HEK293 (cell line): ENCODE measurements at regions not wholly inside any gene's neighbourhood (a gene's known extent, or its start where the extent isn't known, plus 50 kb on each side); places are given as distances from the start of the nearest gene placed in this dataset.

Experiments used
- CTCF ChIA-PET: fragments of 350-600 bp; formaldehyde crosslinking; extraction: SDS; loops from one replicate; lab custom pipeline; 2021; ENCODE audit warnings: antibody characterized with exemption; lab: Yijun Ruan, JAX
- POLR2A ChIA-PET: fragments of 300-600 bp; formaldehyde crosslinking; extraction: SDS; loops from one replicate; lab custom pipeline; 2020; ENCODE audit warnings: antibody characterized with exemption, inconsistent platforms; lab: Yijun Ruan, JAX
- H3K27ac ChIP-seq: fragments of 200-500 bp; sonication (Bioruptor generic); 2 replicates; pipeline ENCODE4 v1.5.1; 2014; ENCODE audit warnings: low read depth, low read length, control low read depth, inconsistent platforms; ENCODE audit errors: extremely low read depth
- H3K36me3 ChIP-seq, 2 experiments: fragments of 200-500 bp in 1 of 2; sonication (Bioruptor generic) in 1 of 2; 1 replicate in 1 of 2; 2 replicates in 1 of 2; pipeline ENCODE4 v1.5.1; 2014 to 2017; ENCODE audit warnings: inconsistent platforms in 2 of 2, low read length in 2 of 2; ENCODE audit not compliant: control insufficient read depth in 2 of 2, insufficient read depth in 1 of 2
- H3K4me1 ChIP-seq: fragments of 200-500 bp; sonication (Bioruptor generic); 2 replicates; pipeline ENCODE4 v1.5.1; 2014; ENCODE audit warnings: mild to moderate bottlenecking, low read length, inconsistent platforms; ENCODE audit not compliant: control insufficient read depth, insufficient read depth
- H3K4me3 ChIP-seq: 2 replicates; pipeline ENCODE4 v1.5.1; 2011; ENCODE audit warnings: low read depth, mild to moderate bottlenecking, control low read depth, low read length, moderate library complexity
- H3K9me3 ChIP-seq: fragments of 200-500 bp; sonication (Bioruptor generic); 2 replicates; pipeline ENCODE4 v1.5.1; 2014; ENCODE audit warnings: low read depth, low read length, inconsistent platforms; ENCODE audit not compliant: control insufficient read depth, insufficient read depth
- FEZF1 ChIP-seq: fragments of 450-650 bp; formaldehyde crosslinking; IDR thresholded peaks from 2 replicates; pipeline ENCODE4 v1.5.1; 2016; ENCODE audit warnings: missing biosample characterization, missing genetic modification characterization
- GFI1B ChIP-seq: fragments of 450-650 bp; formaldehyde crosslinking; IDR thresholded peaks from 2 replicates; pipeline ENCODE4 v1.5.1; 2016; ENCODE audit warnings: missing biosample characterization, missing genetic modification characterization
- HIC1 ChIP-seq: fragments of 450-650 bp; formaldehyde crosslinking; IDR thresholded peaks from 2 replicates; pipeline ENCODE4 v1.5.1; 2016; ENCODE audit warnings: missing biosample characterization, missing genetic modification characterization
- KLF10 ChIP-seq: fragments of 450-650 bp; IDR thresholded peaks from 2 replicates; pipeline ENCODE4 v1.5.1; 2018; ENCODE audit warnings: missing biosample characterization, mild to moderate bottlenecking, missing genetic modification characterization
- MZF1 ChIP-seq: fragments of 450-650 bp; formaldehyde crosslinking; IDR thresholded peaks from 2 replicates; pipeline ENCODE4 v1.5.1; 2017; ENCODE audit warnings: missing biosample characterization, missing genetic modification characterization, borderline replicate concordance
- OSR2 ChIP-seq: fragments of 450-650 bp; formaldehyde crosslinking; IDR thresholded peaks from 2 replicates; pipeline ENCODE4 v1.5.1; 2016; ENCODE audit warnings: missing biosample characterization, missing genetic modification characterization
- PRDM4 ChIP-seq: fragments of 450-650 bp; formaldehyde crosslinking; IDR thresholded peaks from 2 replicates; pipeline ENCODE4 v1.5.1; 2017; ENCODE audit warnings: missing biosample characterization, missing genetic modification characterization
- SP2 ChIP-seq: fragments of 450-650 bp; formaldehyde crosslinking; IDR thresholded peaks from 2 replicates; pipeline ENCODE4 v1.5.1; 2016; ENCODE audit warnings: missing biosample characterization, missing genetic modification characterization
- TCF7L2 ChIP-seq: IDR thresholded peaks from 2 replicates; pipeline ENCODE4 v1.6.1; 2011; ENCODE audit warnings: low read depth, mild to moderate bottlenecking, inconsistent platforms, low read length, moderate library complexity, borderline replicate concordance
- ZNF140 ChIP-seq: fragments of 450-650 bp; formaldehyde crosslinking; IDR thresholded peaks from 2 replicates; pipeline ENCODE4 v1.5.1; 2016; ENCODE audit warnings: missing biosample characterization, missing genetic modification characterization
- ZNF146 ChIP-seq: fragments of 450-650 bp; formaldehyde crosslinking; IDR thresholded peaks from 2 replicates; pipeline ENCODE4 v1.5.1; 2016; ENCODE audit warnings: missing biosample characterization, missing genetic modification characterization
- ZNF211 ChIP-seq: fragments of 450-650 bp; formaldehyde crosslinking; IDR thresholded peaks from 2 replicates; pipeline ENCODE4 v1.5.1; 2016; ENCODE audit warnings: low read depth, missing biosample characterization, missing genetic modification characterization
- ZNF214 ChIP-seq: fragments of 450-650 bp; formaldehyde crosslinking; IDR thresholded peaks from 2 replicates; pipeline ENCODE4 v1.5.1; 2017; ENCODE audit warnings: missing biosample characterization, mild to moderate bottlenecking, missing genetic modification characterization, borderline replicate concordance
- ZNF223 ChIP-seq: fragments of 450-650 bp; formaldehyde crosslinking; IDR thresholded peaks from 2 replicates; pipeline ENCODE4 v1.5.1; 2016; ENCODE audit warnings: missing biosample characterization, missing genetic modification characterization
- ZNF280C ChIP-seq: fragments of 450-650 bp; formaldehyde crosslinking; IDR thresholded peaks from 2 replicates; pipeline ENCODE4 v1.5.1; 2016; ENCODE audit warnings: missing biosample characterization, missing genetic modification characterization
- ZNF335 ChIP-seq: fragments of 450-650 bp; formaldehyde crosslinking; conservative IDR thresholded peaks from 2 replicates; pipeline ENCODE4 v1.5.1; 2016; ENCODE audit warnings: missing biosample characterization, missing genetic modification characterization
- ZNF366 ChIP-seq: fragments of 450-650 bp; formaldehyde crosslinking; conservative IDR thresholded peaks from 2 replicates; pipeline ENCODE4 v1.5.1; 2016; ENCODE audit warnings: missing biosample characterization, missing genetic modification characterization
- ZNF398 ChIP-seq: fragments of 450-650 bp; formaldehyde crosslinking; IDR thresholded peaks from 2 replicates; pipeline ENCODE4 v1.5.1; 2017; ENCODE audit warnings: missing biosample characterization, missing genetic modification characterization
- ZNF426 ChIP-seq: fragments of 450-650 bp; formaldehyde crosslinking; IDR thresholded peaks from 2 replicates; pipeline ENCODE4 v1.5.1; 2017; ENCODE audit warnings: missing biosample characterization, missing genetic modification characterization, mild to moderate bottlenecking, inconsistent platforms, moderate library complexity
- ZNF433 ChIP-seq: fragments of 450-650 bp; formaldehyde crosslinking; IDR thresholded peaks from 2 replicates; pipeline ENCODE4 v1.5.1; 2016; ENCODE audit warnings: missing biosample characterization, missing genetic modification characterization, low read depth
- ZNF488 ChIP-seq: fragments of 450-650 bp; formaldehyde crosslinking; IDR thresholded peaks from 2 replicates; pipeline ENCODE4 v1.5.1; 2016; ENCODE audit warnings: missing biosample characterization, missing genetic modification characterization
- ZNF555 ChIP-seq: fragments of 450-650 bp; formaldehyde crosslinking; conservative IDR thresholded peaks from 2 replicates; pipeline ENCODE4 v1.5.1; 2017; ENCODE audit warnings: missing biosample characterization, mild to moderate bottlenecking, missing genetic modification characterization, inconsistent platforms
- ZNF624 ChIP-seq: fragments of 450-650 bp; formaldehyde crosslinking; IDR thresholded peaks from 2 replicates; pipeline ENCODE4 v1.5.1; 2017; ENCODE audit warnings: missing biosample characterization, missing genetic modification characterization
- ZNF626 ChIP-seq: fragments of 450-650 bp; sonication (Bioruptor Pico); formaldehyde crosslinking; IDR thresholded peaks from 2 replicates; pipeline ENCODE4 v1.5.1; 2018; ENCODE audit warnings: missing biosample characterization, missing genetic modification characterization, inconsistent platforms
- ZNF658 ChIP-seq: fragments of 450-650 bp; formaldehyde crosslinking; IDR thresholded peaks from 2 replicates; pipeline ENCODE4; 2016; ENCODE audit warnings: missing biosample characterization, missing genetic modification characterization
- ZNF768 ChIP-seq: fragments of 450-650 bp; formaldehyde crosslinking; IDR thresholded peaks from 2 replicates; pipeline ENCODE4 v1.5.1; 2018; ENCODE audit warnings: missing biosample characterization, mild to moderate bottlenecking, missing genetic modification characterization
- ZNF791 ChIP-seq: fragments of 450-650 bp; formaldehyde crosslinking; IDR thresholded peaks from 2 replicates; pipeline ENCODE4 v1.5.1; 2016; ENCODE audit warnings: missing biosample characterization, missing genetic modification characterization

- POLR2A ChIA-PET: no interaction called here
- TF ChIP-seq ZNF280C (no peak), ZNF768 (tag by site-specific recombination) (no peak), KLF10 (tag by site-specific recombination) (no peak), MZF1 (tag by site-specific recombination) (no peak), ZNF140 (tag by site-specific recombination) (no peak), ZNF366 (tag by site-specific recombination) (no peak), ZNF555 (tag by site-specific recombination) (no peak), ZNF335 (no peak), ZNF223 (tag by site-specific recombination) (no peak), ZNF214 (no peak), ZNF488 (tag by site-specific recombination) (no peak), FEZF1 (no peak), ZNF791 (tag by site-specific recombination) (no peak), ZNF426 (tag by site-specific recombination) (no peak), ZNF146 (tag by site-specific recombination) (no peak)
- Histone ChIP-seq H3K27ac (no peak overlapping the region), H3K4me3 (no peak overlapping the region), H3K36me3 (no peaks in the 10 kb centered on the region), H3K9me3 (no peaks in the 10 kb centered on the region), H3K4me1 (no peaks in the 10 kb centered on the region)
- CTCF ChIA-PET: interaction anchor here (0.8 kb wide), 1 partner anchor 192 kb away, joined by 5 read pairs; no protein-coding TSS in a partner anchor
Measured at GRCh38 chr2:216950547-216950946, 90.7 kb upstream of the TNP1 start.

- ChIA-PET CTCF (no interaction called here), POLR2A (no interaction called here)
- no peaks in the 10 kb centered on the region for H3K4me1 ChIP-seq
- H3K4me3 ChIP-seq: no peak overlapping the region
- H3K9me3 ChIP-seq: no peaks in the 10 kb centered on the region
- H3K36me3 ChIP-seq: no peaks in the 10 kb centered on the region
- H3K27ac ChIP-seq: no peak overlapping the region
- TF ChIP-seq ZNF211 (tag by site-specific recombination) (no peak), ZNF626 (tag by site-specific recombination) (no peak), ZNF366 (tag by site-specific recombination) (no peak), ZNF658 (tag by site-specific recombination) (no peak), ZNF433 (no peak), GFI1B (tag by site-specific recombination) (no peak), SP2 (tag by site-specific recombination) (no peak), TCF7L2 (no peak), OSR2 (tag by site-specific recombination) (no peak), PRDM4 (tag by site-specific recombination) (no peak), ZNF426 (tag by site-specific recombination) (no peak), ZNF624 (tag by site-specific recombination) (no peak), HIC1 (tag by site-specific recombination) (no peak), ZNF398 (tag by site-specific recombination) (no peak)
Measured at GRCh38 chr2:216949700-216950413, 90.0 kb upstream of the TNP1 start.
